WTC11 (cell line): ENCODE measurements at regions not wholly inside any gene's neighbourhood (a gene's known extent, or its start where the extent isn't known, plus 50 kb on each side); places are given as distances from the start of the nearest gene placed in this dataset.

ENCODE experiments used
- ATF1 ChIP-seq: sonication (generic); formaldehyde crosslinking; IDR thresholded peaks from 2 replicates; pipeline ENCODE4 v1.8.1; 2023; ENCODE audit warnings: mild to moderate bottlenecking, moderate library complexity, missing genetic modification reagents
- CREB1 ChIP-seq: sonication (generic); formaldehyde crosslinking; IDR thresholded peaks from 2 replicates; pipeline ENCODE4 v1.8.0; 2023; ENCODE audit warnings: mild to moderate bottlenecking, missing genetic modification reagents
- NFATC4 ChIP-seq: fragments of 250-450 bp; sonication (Bioruptor Pico); IDR thresholded peaks from 2 replicates; pipeline ENCODE4 v1.9.0; 2021; ENCODE audit warnings: mild to moderate bottlenecking
- NR3C1 ChIP-seq: sonication (generic); formaldehyde crosslinking; conservative IDR thresholded peaks from 2 replicates; pipeline ENCODE4 v1.8.1; 2023; ENCODE audit warnings: low read depth, mild to moderate bottlenecking, missing genetic modification reagents
- SMAD3 ChIP-seq: sonication (generic); formaldehyde crosslinking; IDR thresholded peaks from 2 replicates; pipeline ENCODE4 v1.8.0; 2022; ENCODE audit warnings: missing genetic modification reagents, mild to moderate bottlenecking, borderline replicate concordance
- SOX15 ChIP-seq: fragments of 250-450 bp; sonication (Bioruptor Pico); IDR thresholded peaks from 2 replicates; pipeline ENCODE4 v1.9.0; 2021; ENCODE audit warnings: mild to moderate bottlenecking
- ZNF219 ChIP-seq: sonication (generic); formaldehyde crosslinking; IDR thresholded peaks from 2 replicates; pipeline ENCODE4 v1.8.0; 2023; ENCODE audit warnings: missing genetic modification reagents, mild to moderate bottlenecking, borderline replicate concordance
- TF ChIP-seq, protein P1 (sequence below): fragments of 200-600 bp; IDR thresholded peaks from 2 replicates; pipeline ENCODE4 v1.8.0; 2022; ENCODE audit warnings: antibody characterized with exemption
- TF ChIP-seq, protein P2 (sequence below): sonication (generic); formaldehyde crosslinking; IDR thresholded peaks from 2 replicates; pipeline ENCODE4 v1.8.1; 2022; ENCODE audit warnings: low read depth, mild to moderate bottlenecking, moderate library complexity, missing genetic modification reagents, borderline replicate concordance
- TF ChIP-seq, protein P3 (sequence below): sonication (generic); formaldehyde crosslinking; IDR thresholded peaks from 2 replicates; pipeline ENCODE4 v1.8.1; 2023; ENCODE audit warnings: mild to moderate bottlenecking, moderate library complexity, missing genetic modification reagents
- TF ChIP-seq, protein P4 (sequence below): sonication (generic); formaldehyde crosslinking; IDR thresholded peaks from 2 replicates; pipeline ENCODE4 v1.8.1; 2022; ENCODE audit warnings: missing genetic modification reagents, borderline replicate concordance
- TF ChIP-seq, protein P5 (sequence below): sonication (generic); formaldehyde crosslinking; IDR thresholded peaks from 2 replicates; pipeline ENCODE4 v1.8.1; 2023; ENCODE audit warnings: mild to moderate bottlenecking, missing genetic modification reagents, moderate library complexity
- TF ChIP-seq, protein P6 (sequence below): sonication (generic); formaldehyde crosslinking; IDR thresholded peaks from 2 replicates; pipeline ENCODE4 v1.8.1; 2022; ENCODE audit warnings: mild to moderate bottlenecking, moderate library complexity, missing genetic modification reagents

DNA sequence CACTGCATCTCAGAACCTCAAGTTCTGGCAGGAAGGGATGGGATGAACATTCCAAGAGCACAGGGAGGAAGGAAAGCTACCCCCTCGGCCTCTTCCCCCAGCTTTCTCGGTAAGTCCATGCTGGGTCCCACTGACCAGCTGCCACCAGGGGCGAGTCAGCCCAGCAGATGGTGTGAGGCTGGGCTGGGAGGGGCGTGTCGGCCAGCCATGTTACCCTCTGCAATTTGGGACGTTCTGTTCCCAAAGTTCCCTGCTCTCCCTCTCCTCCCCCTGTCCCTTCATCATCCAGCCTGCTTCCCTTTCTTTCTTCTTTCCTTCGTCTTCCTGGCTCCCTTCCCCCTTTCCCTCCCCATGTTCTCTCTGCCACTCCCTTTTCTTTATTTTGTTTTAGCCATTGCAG, 74.3 kb upstream of the TNP1 start:
- TF ChIP-seq, protein P1, sequence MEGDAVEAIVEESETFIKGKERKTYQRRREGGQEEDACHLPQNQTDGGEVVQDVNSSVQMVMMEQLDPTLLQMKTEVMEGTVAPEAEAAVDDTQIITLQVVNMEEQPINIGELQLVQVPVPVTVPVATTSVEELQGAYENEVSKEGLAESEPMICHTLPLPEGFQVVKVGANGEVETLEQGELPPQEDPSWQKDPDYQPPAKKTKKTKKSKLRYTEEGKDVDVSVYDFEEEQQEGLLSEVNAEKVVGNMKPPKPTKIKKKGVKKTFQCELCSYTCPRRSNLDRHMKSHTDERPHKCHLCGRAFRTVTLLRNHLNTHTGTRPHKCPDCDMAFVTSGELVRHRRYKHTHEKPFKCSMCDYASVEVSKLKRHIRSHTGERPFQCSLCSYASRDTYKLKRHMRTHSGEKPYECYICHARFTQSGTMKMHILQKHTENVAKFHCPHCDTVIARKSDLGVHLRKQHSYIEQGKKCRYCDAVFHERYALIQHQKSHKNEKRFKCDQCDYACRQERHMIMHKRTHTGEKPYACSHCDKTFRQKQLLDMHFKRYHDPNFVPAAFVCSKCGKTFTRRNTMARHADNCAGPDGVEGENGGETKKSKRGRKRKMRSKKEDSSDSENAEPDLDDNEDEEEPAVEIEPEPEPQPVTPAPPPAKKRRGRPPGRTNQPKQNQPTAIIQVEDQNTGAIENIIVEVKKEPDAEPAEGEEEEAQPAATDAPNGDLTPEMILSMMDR: no peak
- TF ChIP-seq, protein P2, sequence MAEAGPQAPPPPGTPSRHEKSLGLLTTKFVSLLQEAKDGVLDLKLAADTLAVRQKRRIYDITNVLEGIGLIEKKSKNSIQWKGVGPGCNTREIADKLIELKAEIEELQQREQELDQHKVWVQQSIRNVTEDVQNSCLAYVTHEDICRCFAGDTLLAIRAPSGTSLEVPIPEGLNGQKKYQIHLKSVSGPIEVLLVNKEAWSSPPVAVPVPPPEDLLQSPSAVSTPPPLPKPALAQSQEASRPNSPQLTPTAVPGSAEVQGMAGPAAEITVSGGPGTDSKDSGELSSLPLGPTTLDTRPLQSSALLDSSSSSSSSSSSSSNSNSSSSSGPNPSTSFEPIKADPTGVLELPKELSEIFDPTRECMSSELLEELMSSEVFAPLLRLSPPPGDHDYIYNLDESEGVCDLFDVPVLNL (CRISPR knock-in tag): no peak
- TF ChIP-seq NR3C1 (CRISPR knock-in tag) (no peak), CREB1 (no peak), ATF1 (CRISPR knock-in tag) (no peak), SOX15 (CRISPR knock-in tag) (no peak), ZNF219 (CRISPR knock-in tag) (no peak), NFATC4 (no peak), SMAD3 (CRISPR knock-in tag) (no peak)
- TF ChIP-seq, protein P3, sequence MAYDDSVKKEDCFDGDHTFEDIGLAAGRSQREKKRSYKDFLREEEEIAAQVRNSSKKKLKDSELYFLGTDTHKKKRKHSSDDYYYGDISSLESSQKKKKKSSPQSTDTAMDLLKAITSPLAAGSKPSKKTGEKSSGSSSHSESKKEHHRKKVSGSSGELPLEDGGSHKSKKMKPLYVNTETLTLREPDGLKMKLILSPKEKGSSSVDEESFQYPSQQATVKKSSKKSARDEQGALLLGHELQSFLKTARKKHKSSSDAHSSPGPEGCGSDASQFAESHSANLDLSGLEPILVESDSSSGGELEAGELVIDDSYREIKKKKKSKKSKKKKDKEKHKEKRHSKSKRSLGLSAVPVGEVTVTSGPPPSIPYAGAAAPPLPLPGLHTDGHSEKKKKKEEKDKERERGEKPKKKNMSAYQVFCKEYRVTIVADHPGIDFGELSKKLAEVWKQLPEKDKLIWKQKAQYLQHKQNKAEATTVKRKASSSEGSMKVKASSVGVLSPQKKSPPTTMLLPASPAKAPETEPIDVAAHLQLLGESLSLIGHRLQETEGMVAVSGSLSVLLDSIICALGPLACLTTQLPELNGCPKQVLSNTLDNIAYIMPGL (CRISPR knock-in tag): no peak
- TF ChIP-seq, protein P4, sequence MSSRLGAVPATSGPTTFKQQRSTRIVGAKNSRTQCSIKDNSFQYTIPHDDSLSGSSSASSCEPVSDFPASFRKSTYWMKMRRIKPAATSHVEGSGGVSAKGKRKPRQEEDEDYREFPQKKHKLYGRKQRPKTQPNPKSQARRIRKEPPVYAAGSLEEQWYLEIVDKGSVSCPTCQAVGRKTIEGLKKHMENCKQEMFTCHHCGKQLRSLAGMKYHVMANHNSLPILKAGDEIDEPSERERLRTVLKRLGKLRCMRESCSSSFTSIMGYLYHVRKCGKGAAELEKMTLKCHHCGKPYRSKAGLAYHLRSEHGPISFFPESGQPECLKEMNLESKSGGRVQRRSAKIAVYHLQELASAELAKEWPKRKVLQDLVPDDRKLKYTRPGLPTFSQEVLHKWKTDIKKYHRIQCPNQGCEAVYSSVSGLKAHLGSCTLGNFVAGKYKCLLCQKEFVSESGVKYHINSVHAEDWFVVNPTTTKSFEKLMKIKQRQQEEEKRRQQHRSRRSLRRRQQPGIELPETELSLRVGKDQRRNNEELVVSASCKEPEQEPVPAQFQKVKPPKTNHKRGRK (CRISPR knock-in tag): no peak
- TF ChIP-seq, protein P5, sequence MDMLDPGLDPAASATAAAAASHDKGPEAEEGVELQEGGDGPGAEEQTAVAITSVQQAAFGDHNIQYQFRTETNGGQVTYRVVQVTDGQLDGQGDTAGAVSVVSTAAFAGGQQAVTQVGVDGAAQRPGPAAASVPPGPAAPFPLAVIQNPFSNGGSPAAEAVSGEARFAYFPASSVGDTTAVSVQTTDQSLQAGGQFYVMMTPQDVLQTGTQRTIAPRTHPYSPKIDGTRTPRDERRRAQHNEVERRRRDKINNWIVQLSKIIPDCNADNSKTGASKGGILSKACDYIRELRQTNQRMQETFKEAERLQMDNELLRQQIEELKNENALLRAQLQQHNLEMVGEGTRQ: no peak
- TF ChIP-seq, protein P6, sequence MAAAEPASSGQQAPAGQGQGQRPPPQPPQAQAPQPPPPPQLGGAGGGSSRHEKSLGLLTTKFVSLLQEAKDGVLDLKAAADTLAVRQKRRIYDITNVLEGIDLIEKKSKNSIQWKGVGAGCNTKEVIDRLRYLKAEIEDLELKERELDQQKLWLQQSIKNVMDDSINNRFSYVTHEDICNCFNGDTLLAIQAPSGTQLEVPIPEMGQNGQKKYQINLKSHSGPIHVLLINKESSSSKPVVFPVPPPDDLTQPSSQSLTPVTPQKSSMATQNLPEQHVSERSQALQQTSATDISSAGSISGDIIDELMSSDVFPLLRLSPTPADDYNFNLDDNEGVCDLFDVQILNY (CRISPR knock-in tag): no peak
